Colonic mucosa (tissue), 4 donors: ENCODE measurements at regions not wholly inside any gene's neighbourhood (a gene's known extent, or its start where the extent isn't known, plus 50 kb on each side); places are given as distances from the start of the nearest gene placed in this dataset.
"Not testable (repeated sequence)": the region's sequence is repeated elsewhere in the genome, so short reads cannot be mapped to it uniquely, and the experiment has no call there.

Experiments
- DNase-seq: peaks from one replicate; pipeline ENCODE4 v3.0.0-alpha.2; 2020
- H3K27ac ChIP-seq: fragments of 200-600 bp; one replicate; pipeline ENCODE4 v1.8.0; 2021
- H3K27me3 ChIP-seq: fragments of 200-600 bp; one replicate; pipeline ENCODE4 v1.8.0; 2021
- H3K36me3 ChIP-seq: fragments of 200-600 bp; one replicate; pipeline ENCODE4 v1.8.0; 2021
- H3K4me1 ChIP-seq: fragments of 200-600 bp; one replicate; pipeline ENCODE4 v1.8.0; 2021; ENCODE audit warnings: mild to moderate bottlenecking
- H3K4me3 ChIP-seq: fragments of 200-600 bp; one replicate; pipeline ENCODE4 v1.8.0; 2021
- H3K9ac ChIP-seq, 2 donors: one replicate each; pipeline ENCODE4 v1.7.0; 2013; ENCODE audit warnings: control low read depth in 2 of 2, low read depth in 2 of 2, low read length in 2 of 2
- H3K9me3 ChIP-seq: fragments of 200-600 bp; one replicate; pipeline ENCODE4 v1.8.0; 2021
- CTCF ChIP-seq: fragments of 200-600 bp; IDR thresholded peaks from one replicate; pipeline ENCODE4 v1.8.0; 2022; ENCODE audit warnings: antibody characterized with exemption, mild to moderate bottlenecking
- intact Hi-C: fragments of 100-400 bp; cut with DNase I; formaldehyde crosslinking; loops from one replicate; pipeline ENCODE4 v1.14.1; 2022
- donor health status: healthy.
- donor health status: DM: no; HTN: no; CAD: no.
- donor health status: DM: no; HTN: no; CAD: no.

DNA sequence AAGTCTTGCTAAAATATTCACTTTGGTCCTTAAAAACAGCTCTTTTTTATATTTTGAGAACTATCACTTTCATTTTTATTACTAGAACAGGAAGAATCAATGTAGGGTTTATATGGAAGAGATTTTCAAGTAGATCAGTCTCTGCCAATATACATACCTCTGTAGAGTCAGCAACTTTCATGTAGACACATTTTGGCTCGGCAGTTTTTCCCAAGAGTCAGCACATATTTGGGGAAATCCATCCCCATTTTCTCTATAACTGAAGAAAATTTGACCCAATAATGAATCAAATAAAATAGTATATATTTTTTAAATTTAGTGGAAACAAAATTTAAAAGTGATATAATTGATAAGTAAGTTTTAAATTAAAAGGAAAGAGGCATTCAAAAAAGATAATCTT, 329.8 kb upstream of the TFPI start:
- Histone ChIP-seq H3K4me3 (no peak overlapping the region), H3K4me1 (no peaks in the 10 kb centered on the region), H3K27ac (no peak overlapping the region), H3K27me3 (no peaks in the 10 kb centered on the region), H3K9ac (no peak overlapping the region), H3K9me3 (no peaks in the 10 kb centered on the region), H3K36me3 (no peaks in the 10 kb centered on the region)
- intact Hi-C loops: no loop called here
- DNase-seq: no peak
- no peak for TF ChIP-seq CTCF

DNA sequence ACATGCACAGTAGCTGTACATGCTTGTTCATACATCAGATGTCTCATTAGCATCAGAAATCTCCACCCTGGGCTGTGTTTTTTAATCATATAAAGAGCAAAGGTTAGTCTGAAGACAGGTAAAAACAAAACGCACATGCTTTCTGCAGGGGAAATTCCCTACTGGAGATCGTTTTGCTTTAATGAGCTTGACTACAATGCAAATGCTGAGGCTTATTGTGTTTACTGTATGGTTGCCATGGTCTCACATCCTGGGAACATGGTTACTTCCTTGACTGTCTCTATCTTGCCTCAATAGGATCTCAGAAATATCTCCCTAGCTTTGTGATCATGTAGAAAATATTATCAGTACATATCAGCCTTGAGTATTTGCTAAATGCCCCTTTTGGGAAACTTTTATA, 336.5 kb upstream of the TFPI start:
- Histone ChIP-seq H3K27ac (no peak overlapping the region), H3K4me3 (no peak overlapping the region), H3K9me3 (no peaks in the 10 kb centered on the region), H3K4me1 (no peaks in the 10 kb centered on the region), H3K27me3 (no peaks in the 10 kb centered on the region), H3K9ac (no peak overlapping the region), H3K36me3 (no peaks in the 10 kb centered on the region)
- no peak for TF ChIP-seq CTCF
- intact Hi-C loops: no loop called here
- DNase-seq: no peak

DNA sequence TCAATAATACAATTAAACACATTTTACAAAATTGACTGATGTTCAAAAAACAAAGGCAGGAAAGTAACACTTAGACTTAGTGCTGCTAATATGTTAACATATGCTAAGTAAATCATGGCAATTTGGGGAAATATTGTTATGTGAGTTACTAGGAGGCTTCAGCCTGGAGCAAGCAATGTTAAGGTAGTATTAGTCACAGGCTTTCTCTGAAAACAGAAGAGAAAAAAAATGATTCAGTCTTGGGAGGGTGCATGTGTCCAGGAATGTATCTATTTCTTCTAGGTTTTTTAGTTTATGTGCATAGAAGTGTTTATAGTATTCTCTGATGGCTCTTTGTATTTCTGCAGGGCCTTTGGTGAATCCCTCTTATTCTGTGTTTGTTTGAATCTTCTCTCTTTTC, 345.8 kb upstream of the TFPI start:
- intact Hi-C loops: no loop called here
- Histone ChIP-seq H3K27me3 (no peaks in the 10 kb centered on the region), H3K36me3 (no peaks in the 10 kb centered on the region), H3K9me3 (no peaks in the 10 kb centered on the region), H3K4me1 (no peaks in the 10 kb centered on the region), H3K27ac (no peak overlapping the region), H3K4me3 (no peak overlapping the region), H3K9ac (no peak overlapping the region)
- DNase-seq: no peak
- no peak for TF ChIP-seq CTCF

GRCh38 chr2:187906021-187906420, 351.8 kb upstream of the TFPI start:
- DNase-seq: no peak
- H3K4me1 ChIP-seq: no peaks in the 10 kb centered on the region
- no peaks in the 10 kb centered on the region for H3K36me3 ChIP-seq
- intact Hi-C loops: no loop called here
- H3K27ac ChIP-seq: no peak overlapping the region
- no peaks in the 10 kb centered on the region for H3K27me3 ChIP-seq
- no peak overlapping the region for H3K9ac ChIP-seq
- TF ChIP-seq CTCF: no peak
- H3K4me3 ChIP-seq: no peak overlapping the region
- no peaks in the 10 kb centered on the region for H3K9me3 ChIP-seq

DNA sequence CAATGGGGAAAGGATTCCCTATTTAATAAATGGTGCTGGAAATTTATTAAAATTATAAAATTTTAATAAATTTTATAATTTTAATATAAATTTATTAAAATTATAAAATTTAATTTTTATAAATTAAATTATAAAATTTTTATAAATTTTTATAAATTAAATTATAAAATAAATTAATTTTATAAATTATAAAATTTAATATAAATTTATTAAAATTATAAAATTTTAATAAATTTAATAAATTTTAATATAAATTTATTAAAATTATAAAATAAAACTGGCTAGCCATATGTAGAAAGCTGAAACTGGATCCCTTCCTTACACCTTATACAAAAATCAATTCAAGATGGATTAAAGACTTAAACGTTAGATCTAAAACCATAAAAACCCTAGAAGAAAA, 356.7 kb upstream of the TFPI start:
- DNase-seq, H3K9ac ChIP-seq, H3K27ac ChIP-seq, H3K9me3 ChIP-seq, intact Hi-C loops, H3K36me3 ChIP-seq, H3K27me3 ChIP-seq, H3K4me1 ChIP-seq, H3K4me3 ChIP-seq: not testable (repeated sequence)

GRCh38 chr2:187912950-187913349, 358.7 kb upstream of the TFPI start:
- intact Hi-C loops: no loop called here
- no peak for DNase-seq
- Histone ChIP-seq H3K4me1 (no peaks in the 10 kb centered on the region), H3K27ac (no peak overlapping the region), H3K36me3 (no peaks in the 10 kb centered on the region), H3K4me3 (no peak overlapping the region), H3K27me3 (no peaks in the 10 kb centered on the region), H3K9me3 (no peaks in the 10 kb centered on the region), H3K9ac (no peak overlapping the region)
- TF ChIP-seq CTCF: no peak
